HG03159 (cell line): ENCODE measurements at regions not wholly inside any gene's neighbourhood (a gene's known extent, or its start where the extent isn't known, plus 50 kb on each side); places are given as distances from the start of the nearest gene placed in this dataset.

Source experiments
- ATAC-seq: cut with Tn5 transposase; IDR thresholded peaks from one replicate; pipeline ENCODE4 v1.9.1; 2021; ENCODE audit warnings: mild to moderate bottlenecking, moderate library complexity; ENCODE audit not compliant: unreplicated experiment

DNA sequence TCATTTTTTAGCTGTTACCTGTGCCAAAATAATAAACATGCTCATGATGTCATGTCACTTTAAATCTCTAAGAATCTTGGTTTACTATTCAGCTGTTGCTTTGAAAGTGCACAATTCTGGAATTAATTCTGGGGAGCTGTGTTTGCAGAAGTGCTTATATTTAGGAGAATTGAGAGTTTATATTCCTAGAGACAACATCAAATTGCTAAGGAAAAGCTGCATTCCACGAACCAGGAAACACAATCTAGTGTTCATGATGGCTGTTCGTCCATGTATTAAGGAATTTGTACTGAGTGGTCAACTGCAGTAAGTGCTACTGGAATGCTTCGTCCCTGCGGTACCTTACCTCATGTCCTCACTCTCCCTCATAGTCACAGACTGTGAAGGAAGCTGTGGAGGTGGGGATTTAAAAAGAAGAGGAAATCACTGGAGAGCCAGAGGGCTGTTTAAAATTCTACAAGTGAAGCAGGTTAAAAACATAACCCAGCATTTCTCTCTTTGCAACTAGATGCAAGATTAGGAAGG, 161.0 kb downstream of the TRMT11 start:
- no peak for ATAC-seq

DNA sequence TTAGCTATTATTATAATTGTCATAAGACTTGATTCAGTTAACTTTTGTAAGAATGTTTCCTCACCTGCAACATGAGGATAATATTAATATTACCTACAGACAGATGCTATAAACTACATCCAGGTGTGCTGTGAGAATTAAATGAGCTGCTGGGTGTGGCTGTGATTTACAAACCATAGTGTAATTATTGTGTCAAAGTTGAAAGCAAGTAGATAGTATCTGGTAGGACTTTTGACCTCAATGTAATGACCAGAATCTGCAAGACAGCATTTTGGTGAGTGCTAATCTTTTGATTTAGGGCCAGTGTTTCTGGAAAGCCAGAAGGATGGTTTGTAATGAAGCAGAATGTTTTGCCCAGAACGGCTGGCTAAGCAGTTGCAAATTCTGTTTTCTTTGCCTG, 162.5 kb downstream of the TRMT11 start:
- ATAC-seq: no peak

DNA sequence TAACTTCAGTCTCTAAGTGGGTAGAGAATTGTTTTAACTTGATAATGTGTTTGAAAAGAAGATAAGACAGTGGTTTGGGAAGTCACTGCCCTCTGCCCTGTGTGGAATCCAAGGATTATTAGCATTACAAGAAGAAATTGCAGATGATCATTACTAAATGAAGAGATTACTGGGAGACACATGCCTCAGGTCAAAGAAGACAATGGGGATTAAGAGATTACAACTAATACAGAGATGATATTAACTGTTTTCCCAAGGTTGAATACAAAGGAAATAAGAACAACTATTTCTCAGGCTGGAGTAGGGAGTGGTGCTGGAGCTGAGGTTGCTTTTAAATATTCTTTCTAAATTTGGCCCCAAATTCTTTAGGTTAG, 166.0 kb downstream of the TRMT11 start:
- no peak for ATAC-seq

DNA sequence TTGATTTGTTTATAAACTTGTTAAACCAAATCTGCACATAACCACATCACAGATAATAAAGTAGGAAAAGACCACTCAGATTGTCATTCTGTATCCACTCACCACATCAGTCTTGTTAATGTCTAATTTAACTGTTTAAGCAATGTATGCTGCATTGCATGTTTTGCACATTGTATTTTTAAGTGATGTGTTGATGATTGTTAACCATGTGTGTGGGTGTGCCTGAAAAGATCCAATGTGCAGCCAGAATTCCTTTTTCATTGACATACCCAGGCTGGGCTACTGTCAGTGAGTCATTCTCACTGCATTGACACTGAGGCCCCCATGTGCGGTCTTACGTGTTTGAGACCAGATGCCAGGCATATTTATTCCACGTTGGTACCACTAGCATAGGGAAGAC, 167.3 kb downstream of the TRMT11 start:
- ATAC-seq: no peak

DNA sequence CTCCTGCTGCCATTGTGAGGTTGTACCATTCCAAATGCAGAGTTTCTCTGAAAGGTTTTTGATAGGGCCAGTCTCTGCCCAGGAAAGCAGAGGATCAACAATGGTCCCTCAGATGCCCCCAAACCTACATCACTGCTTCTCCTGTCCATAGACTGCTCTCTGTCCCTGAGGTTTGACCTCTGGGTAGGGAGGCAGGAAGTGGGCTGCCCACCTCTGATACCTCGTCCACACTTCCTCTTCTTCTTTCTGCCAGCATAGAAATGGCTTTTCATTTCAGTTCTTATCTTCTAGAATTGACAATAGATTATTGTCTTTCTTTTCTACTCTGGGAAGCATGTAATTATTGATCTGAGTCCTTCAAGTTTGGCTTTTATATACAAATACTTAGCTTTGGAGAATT, 170.6 kb downstream of the TRMT11 start:
- ATAC-seq: peak; percentile 87

DNA sequence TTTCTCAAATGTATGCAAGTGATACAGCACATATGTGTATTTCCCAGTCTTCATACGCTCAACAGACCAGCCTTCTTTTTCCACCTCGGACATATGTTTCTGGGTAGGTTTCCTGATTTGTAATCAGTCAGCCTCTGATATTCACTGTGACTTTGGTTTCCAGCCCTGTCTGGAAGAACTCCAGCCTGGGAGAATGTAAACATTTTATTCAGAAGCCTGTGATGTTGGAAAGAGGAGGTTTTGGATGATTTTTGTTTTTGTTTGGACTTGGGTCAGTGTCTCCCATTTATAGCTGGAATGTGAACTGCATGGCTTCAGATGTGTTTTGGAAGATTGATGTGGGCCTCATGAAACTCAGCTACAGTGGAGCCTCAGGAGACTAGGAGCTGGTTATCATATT, 172.2 kb upstream of the CENPW start:
- ATAC-seq: no peak

DNA sequence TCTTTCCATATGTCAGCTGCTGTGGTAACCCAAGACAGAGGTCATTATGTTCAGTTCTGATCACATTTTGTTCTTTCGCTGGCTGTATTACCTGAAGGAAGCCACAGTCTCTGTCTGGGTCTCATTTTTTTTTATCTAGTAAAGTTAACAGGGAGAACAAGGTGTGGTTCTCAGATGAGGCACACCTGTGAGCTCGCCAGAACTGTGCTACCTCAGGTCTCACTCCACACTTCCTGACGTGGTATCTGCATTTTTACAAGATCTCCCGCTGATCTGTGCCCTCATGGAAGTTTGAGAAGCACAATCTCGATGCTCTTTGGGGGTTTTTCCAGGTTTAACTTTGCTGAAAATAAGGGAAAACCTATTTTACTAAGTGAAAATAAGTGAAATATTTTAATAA, 169.5 kb upstream of the CENPW start:
- ATAC-seq: no peak

DNA sequence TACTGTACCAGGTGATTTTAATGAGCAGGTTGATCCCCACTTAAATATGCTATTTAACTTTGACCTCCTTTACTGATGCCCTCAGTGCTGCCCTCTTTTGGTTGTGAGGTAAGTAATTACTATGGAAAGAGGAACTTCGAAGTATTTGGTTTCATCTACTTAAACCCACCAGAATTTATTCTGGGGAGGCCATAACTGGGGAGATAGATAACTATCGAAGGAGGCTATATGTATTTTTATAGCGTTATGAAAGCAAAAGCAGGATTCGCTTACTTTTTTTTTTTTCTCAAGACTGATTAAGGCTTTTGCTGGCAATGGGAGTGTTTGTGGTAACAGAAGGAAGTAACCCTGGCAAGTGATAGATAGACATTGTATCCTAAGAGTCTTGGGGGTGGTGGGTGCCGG, 168.9 kb upstream of the CENPW start:
- peak; percentile 97 for ATAC-seq

DNA sequence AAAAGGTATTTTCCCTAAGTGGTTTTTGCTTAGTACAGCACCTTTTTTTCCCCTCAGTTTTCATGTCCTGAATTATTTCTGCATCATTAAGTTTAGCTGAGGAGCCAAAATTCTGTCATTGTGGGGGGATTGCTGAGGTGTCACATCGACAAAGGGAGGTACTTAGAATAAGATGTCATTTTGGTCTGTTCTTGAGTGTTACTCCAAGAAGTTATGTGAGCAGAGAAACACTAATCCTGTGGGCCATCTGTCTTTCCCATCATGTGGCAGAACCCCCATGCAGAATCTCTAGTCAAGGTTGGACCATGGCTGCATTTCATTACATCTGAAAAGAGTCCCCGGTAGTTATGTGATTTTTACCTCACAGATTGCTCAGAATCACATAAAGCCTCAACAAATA, 167.8 kb upstream of the CENPW start:
- no peak for ATAC-seq

DNA sequence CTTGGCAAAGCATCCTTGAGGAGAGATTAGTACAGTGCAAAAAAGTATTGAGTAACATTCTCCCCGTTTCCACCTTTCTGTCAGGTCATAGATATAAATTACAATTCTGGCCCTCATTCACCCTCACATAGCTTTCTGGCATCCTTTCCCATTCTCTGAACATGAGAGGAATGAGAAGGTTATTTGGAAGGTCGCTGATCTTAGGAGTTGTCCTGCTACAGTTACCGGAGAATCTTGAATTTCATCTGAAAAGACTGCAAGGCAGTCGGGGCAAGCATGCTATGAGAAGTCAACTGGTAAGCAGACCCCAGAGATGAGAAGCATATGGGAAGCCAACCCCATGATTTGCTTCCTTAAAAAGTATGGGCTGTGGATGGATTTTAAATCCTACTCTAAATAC, 166.7 kb upstream of the CENPW start:
- ATAC-seq: no peak

DNA sequence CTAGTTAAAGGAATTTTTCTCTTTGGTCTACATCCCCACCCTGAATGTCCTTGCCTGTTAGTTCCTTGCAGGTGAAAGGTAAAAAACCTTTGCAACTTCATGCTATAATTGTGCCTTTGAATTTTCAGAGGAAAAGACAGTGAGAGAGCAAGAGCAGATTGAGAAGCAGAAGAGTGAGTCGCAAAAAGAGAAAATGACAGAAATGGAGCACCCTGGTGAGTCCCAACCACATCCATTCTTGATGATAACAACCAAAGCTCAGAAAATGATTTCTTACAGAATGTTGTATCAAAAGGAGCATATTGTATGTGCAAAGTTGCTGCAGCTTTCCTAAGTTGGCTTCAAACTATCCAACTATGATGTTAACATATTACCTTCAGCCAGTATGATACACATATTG, 165.2 kb upstream of the CENPW start:
- ATAC-seq: no peak

DNA sequence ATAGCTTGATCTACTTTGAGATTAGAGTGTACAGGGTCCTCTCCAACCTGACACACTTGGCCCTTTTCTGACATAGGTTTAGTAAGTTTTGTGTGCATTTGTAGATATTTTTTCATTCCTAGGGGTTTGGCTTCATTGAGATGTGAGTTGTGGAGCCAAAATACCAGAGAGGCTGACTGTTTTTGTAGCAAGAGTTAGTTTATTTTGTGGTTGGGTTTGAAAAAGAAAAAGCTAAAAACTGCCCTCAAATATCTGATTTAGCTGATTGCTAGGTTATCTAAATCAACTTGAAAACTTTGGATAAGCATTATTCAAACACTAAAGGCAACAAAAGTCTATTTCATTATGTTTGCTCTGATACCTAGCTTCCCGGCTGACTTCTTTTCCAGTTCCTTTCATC, 164.7 kb upstream of the CENPW start:
- no peak for ATAC-seq

DNA sequence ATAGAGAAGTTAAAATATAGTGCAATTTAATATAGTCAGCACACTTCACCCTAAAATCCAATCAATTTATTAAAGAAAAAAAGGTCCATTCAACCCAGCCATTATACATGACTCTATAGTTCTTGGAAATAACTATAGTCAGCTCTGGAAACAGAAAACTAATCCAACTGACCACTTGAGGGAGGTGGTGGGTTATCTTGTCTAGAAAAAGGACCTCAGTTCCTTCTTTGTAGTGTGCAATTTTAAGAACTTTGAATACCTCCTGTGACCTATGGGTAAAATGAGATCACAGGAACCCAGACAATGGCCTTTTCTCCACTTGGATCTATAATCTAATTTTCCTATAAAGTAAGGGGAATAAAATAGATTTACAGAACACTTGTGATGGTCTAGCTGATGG, 163.6 kb upstream of the CENPW start:
- ATAC-seq: peak; percentile 75

DNA sequence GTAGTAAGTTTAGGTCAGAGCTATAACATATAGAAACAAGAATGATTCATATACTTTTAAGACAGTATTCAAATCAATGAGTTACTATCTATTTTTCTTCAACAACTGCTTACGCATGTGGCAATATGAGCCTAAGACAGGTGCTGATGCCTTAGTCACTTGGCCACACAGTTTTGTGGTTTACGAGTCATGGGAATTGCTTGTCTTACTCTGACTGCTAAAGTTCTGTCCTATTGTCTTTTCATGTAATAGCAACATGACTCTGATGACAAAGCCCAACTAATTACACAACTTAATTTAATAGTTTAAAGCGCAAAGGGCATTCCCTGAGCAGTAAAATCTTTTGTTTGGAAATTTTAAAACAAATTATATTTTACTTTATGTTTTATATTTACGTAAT, 159.3 kb upstream of the CENPW start:
- no peak for ATAC-seq

DNA sequence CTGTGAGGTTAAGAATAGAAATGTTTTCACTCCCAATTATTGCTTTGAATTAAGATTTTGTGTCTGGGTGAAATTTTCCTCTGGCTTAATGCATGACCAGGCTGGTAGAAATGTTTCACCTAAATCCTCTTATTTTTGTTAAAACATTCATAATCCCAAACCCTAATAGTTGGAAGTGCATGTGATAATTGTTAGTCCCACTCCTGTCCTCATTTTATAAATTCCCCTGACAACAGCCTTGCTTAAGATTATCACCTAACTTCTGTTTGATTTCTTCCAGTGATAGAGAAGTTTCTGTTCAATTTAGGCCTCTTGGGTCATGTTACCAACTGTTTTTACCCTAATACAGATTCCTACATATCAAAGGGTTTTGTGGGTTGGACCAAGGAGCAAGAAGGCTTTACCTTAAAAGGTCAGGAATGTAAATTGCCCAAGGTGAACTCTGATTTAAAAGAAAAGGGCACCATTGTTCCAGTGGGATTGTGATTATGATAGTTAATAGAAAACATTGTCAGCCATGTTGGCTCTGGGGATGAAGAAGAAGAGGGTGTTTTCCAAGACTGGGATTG, 158.7 kb upstream of the CENPW start:
- ATAC-seq: no peak

DNA sequence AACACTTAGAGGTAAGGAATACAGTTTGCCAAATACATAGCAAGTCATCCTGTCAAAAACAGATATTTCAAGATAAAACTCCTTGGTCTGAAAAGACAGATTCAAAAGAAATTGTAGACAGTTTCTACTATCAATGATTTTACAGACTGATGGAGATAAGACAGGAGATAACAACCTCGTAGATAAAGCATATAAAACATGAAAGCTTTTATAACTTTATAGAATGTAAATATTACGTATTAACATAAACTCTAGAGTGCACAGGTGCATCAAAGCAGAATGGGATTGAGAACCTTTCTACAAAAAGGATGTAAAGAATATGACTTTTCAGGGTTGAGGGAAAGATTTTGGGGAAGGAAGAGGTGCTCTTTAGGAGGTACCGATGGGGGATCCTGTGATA, 158.0 kb upstream of the CENPW start:
- ATAC-seq: no peak

DNA sequence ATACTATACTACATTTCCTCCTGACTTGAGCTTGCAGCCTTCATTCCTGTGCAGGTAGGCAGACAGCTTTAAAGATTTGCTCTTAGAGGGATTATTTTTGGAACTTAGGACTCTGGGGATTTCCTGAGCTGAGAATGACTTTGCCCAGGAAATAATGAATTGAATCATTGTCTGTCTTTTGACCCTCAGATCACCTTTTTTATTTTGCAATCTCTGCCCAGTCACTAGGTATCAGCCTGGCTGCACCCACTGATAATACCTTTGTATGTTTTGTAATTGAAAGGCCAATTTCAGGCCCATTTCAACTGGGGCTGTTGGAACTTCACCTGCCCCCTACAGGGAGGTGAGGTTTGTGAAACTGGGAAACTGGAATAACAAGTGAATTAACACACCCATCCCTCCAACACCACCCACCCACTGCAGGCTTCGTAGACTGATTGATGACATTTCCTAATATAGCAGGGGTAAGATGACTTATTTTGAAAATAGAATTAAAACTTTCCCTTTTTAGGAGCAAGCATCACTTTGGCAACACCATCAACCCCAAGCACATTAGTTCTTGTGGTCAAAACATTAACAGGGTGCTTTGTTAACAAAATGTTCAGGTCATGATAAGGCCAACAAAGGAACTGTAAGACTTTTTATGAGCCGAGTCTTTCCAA, 157.1 kb upstream of the CENPW start:
- ATAC-seq: no peak

DNA sequence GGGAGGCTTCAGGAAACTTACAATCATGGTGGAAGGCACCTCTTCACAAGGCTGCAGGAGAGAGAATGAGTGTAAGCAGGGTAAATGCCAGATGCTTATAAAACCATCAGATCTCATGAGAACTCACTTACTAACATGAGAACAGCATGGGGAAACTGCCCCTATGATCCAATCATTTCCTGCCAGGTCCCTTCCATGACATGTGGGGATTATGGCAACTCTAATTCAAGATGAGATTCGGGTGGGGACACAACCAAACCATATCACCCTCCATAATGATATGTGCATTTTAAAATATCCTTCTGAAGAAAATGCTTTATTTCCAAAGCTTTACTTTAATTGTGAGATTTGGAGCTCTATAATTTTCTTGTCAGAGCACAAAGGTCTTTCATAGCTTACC, 154.1 kb upstream of the CENPW start:
- ATAC-seq: no peak

DNA sequence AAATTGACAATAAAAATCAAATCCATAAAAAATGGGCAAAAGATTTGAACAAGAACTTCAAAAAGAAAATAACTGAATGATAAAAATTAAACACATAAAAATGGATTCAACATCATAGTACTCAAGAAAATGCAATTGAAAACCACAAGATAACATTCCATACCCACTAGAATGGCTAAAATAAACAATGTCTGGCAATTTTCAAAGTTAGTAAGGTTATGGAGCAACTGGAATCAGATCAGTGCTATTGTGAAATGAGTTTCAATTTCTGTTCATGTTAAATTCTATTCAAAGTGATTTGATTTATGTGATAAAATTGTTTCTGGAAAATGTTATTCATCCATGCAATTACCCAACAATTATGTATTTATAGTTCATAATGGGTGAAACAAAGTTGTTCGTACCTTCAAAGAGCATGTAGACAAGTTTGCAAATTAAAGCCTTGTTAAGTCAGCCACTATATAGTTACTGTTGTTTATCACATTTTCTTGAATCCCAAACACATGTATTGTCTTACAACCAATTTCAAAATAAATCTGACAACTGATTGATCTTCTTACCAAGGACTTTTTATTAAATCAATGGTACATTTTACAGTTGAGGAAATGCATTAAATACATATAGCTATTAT, 151.5 kb upstream of the CENPW start:
- ATAC-seq: no peak

DNA sequence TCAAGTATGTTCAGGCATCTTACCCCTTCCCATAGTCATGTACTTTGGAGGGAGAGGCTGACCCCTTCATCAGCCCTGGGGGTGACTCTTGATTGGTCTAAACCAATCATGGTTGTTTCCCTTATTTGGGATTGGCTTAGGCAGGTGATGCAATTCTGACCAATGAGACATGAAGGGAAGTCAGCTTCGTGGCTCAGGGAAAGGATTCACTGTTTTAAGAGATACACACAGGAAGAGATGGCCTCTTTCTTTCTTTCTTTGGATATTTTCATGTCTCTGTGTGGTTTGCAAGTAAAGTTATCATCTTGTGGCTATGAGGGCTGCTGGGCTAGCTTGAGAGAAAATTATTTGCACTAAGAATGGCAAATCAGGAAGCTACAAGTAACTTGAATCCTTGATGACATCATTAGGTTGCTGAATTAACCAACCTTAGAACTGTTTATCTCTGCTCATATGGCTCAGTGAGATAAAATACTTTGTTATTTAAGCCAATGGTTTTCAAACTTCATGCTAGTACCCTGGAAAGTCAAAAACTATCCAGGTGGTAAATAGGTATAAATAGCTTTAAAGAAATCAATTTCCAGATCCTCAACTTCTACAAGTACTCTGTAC, 144.2 kb upstream of the CENPW start:
- ATAC-seq: no peak

DNA sequence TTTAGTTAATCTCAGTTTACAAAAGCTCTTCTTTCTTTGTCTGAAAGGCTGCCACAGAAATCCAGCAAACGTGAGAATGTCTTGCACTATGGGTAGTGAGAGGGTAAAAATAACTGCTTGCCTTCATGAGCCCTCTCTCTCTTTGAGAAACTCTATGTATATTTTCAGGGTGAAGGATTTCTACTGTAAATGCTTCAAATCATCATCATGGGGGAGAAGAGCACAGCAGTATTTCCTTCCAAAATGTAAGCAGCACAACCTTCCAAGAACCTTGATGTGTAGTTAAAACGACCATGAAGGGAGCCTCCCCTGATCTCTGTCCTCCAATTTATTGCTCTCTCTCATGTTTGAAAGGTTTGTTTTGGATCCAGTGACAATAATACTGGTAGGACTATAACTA, 141.3 kb upstream of the CENPW start:
- ATAC-seq: no peak

DNA sequence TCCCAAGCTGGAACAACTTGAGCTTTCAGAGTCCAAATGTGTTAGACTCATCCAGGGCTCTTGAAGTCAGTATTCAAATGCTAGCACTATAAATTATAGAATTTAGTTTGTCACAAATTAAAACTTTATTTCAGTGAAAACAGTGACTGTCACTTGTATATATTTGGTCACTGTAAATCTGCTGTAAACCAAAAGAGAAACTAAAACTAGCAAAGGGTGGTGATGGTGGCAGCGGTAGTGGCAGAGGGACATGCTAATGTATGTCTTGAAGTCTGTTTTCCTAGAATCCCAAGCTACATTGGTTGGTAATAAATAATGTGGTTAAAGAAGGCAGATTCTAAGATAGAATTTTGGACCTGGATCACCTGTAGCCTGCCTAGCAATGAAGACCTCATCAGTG, 140.4 kb upstream of the CENPW start:
- no peak for ATAC-seq
